SKM-1 treated with dmso at 0.1 percent for 144 hours (cell line): ENCODE measurements at regions not wholly inside any gene's neighbourhood (a gene's known extent, or its start where the extent isn't known, plus 50 kb on each side); places are given as distances from the start of the nearest gene placed in this dataset.
"Not testable (repeated sequence)": the region's sequence is repeated elsewhere in the genome, so short reads cannot be mapped to it uniquely, and the experiment has no call there.

Experiments used
- DNase-seq: peaks from one replicate; lab custom pipeline; 2025; ENCODE audit not compliant: unreplicated experiment; lab: John Stamatoyannopoulos, UW

DNA sequence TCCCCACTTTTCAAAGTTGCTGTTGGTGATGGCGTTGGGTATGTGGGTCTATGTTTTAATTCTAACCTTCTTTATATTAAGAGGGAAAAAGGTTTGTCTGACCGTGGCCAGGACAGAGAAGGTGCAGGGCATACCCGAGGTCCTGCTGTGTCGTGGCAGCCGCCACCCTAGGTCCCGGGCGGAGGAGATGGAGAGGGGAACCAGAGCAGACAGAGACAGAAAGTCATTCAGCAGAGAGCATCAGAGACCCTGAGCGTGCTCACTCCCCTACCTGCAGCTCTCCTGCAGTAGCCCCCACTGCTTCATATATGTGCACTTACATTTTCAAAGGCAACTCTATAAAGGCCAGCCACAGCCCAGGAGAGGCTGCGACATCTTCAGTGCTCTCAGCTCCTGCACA lies 327.2 kb upstream of the TNRC6C start:
- no peak for DNase-seq

DNA sequence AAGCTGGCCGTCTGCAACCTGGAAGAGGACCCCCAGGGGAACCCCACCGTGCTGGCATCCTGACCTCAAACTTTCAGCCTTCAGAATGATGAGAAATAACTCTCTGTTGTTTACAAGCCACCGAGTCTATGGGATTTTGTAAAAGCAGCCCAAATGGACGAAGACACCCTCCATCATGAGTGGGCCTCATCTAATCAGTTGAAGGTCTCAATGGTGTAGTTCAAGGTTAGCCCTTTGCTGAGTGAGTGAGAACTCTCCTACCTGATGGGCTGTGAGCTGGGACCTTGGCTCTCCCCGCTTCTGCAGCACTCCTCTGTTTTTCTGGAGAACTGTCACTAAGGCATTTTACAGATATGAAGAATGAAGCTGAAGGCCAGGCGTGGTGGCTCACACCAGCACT lies 325.9 kb upstream of the TNRC6C start:
- DNase-seq: no peak

- DNase-seq: no peak
Measured at GRCh38 chr17:77634710-77635109, 323.8 kb upstream of the TNRC6C start.

- no peak for DNase-seq
Measured at GRCh38 chr17:77635176-77635575, 323.3 kb upstream of the TNRC6C start.

GRCh38 chr17:77635785-77636184 lies 322.7 kb upstream of the TNRC6C start:
- DNase-seq: not testable (repeated sequence)

GRCh38 chr17:77636835-77637817 lies 321.4 kb upstream of the TNRC6C start:
- DNase-seq: no peak

GRCh38 chr17:77637818-77638575 lies 320.5 kb upstream of the TNRC6C start:
- DNase-seq: no peak

GRCh38 chr17:77640252-77640651 lies 318.3 kb upstream of the TNRC6C start:
- DNase-seq: no peak

DNA sequence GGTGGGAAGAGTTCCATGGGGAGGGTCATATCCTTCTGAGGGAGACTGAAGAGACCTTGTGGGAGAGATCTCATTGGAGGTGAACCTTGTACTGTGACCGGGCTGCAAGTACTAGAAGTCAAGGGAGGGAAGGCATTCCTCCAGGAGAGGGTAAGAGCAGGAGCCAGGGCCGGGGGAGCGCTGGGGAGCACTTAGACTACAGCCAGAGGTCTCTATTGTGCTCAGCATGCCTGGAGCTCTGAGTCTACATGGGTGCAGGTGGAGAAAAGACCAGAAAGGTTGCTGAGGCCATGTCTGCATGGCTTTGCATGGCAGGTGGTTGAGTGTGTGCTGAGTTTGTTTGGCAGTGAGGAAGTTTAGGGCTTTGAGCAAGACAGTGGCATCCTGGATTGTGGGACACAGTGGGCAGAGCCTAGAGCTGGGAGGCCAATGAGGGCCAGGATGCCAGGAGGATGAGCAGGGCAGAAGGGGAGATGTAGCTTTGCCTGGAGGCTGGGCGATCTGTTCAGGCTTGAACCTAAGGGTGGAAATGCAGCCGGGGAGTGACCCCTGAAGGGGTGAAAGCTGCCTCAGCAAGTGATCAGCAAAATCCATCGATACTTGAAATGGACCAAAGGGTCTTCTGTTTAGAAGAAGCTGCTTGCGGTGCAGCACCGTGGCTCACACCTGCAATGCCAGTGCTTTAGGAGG lies 317.4 kb upstream of the TNRC6C start:
- DNase-seq: no peak

- no peak for DNase-seq
Measured at GRCh38 chr17:77641718-77642117, 316.8 kb upstream of the TNRC6C start.

GRCh38 chr17:77644181-77645071 lies 314.1 kb upstream of the TNRC6C start:
- no peak for DNase-seq

DNA sequence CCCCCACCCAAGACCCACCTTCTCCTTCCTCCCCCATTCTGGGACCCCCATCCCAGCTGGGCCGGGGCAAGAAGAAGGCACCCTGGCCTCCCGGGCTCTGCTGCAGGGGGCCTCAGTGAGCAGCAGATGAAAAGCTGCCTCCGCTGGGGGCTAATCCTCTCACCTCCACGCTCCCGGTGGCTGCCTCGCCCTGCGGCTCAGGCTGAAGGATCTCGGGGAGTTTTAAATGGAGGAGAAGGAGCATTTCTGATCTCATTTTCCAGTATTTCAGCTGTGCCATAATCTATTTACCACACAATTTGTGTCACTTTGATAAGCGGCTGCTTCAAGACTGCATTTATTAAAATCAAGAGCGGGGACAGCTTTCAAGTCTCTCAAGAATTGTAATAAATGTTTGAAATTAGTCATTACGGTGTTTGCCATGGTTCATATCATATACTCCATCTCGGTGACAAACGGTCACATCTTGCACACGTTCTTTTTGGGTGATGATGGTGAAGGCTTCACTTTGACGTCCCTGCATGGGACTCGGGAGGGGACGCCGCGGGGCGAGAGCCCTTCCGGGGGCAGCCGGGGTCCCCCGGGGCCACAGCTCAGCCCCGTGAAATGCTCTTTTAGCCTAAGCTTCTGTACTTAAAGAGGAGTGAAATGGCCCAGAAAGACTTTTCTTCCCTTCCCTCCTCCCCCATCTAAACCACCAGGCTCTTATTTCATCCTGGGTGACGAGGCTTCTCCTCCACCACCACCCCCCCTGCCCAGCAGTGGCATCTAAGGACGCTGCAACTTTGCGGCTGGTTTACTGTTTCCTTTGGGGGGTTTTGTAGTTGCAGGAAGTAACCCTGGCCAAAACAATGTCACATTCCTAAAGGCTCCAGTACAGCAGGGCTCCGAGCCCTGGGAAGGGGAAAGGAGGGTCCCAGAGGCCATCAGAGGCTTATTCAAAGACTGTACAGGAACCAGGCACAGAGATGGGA lies 313.1 kb upstream of the TNRC6C start:
- no peak for DNase-seq

GRCh38 chr17:77646046-77646430 lies 312.5 kb upstream of the TNRC6C start:
- DNase-seq: no peak

GRCh38 chr17:77647531-77647930 lies 311.0 kb upstream of the TNRC6C start:
- DNase-seq: no peak

DNA sequence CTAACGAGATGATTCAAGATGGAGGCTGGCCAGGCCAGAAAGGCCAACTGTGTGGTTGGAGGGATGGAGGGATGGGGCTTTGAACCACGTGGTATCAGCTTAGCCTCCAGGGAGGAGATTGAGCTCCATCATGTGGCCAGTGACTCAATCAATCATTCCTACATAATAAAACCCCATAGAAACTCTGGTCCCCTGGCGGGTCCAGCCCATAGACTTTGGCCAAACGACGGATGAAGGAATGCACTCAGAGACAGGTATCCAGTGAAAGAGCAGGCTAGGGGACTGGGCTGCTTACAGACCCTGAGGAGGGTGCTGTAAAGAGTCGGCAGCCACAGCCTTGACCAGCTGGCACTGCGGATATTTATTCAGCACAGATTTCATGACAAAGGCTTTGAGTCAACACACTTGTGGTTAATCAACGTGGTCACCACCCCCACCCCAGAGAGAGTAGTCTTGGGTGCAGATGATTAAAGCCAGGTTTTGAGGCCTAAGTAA lies 308.7 kb upstream of the TNRC6C start:
- no peak for DNase-seq

DNA sequence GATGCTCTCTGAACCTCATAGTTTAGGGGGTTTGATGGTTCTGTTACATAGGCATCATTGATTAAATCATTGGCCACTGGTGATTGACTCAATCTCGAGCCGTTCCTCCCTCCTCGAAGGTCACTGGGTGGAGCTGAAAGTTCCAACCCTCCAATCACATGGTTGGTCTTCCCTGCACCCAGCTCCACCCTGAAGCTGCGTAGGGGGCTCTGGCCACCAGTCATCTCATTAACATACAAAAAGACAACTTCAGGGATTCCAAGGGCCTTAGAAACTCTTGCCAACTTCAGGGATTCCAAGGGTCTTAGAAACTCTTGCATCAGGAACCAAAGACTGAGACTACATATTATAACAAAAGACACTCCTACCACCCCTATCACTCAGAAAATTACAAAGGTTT lies 306.5 kb upstream of the TNRC6C start:
- no peak for DNase-seq

DNA sequence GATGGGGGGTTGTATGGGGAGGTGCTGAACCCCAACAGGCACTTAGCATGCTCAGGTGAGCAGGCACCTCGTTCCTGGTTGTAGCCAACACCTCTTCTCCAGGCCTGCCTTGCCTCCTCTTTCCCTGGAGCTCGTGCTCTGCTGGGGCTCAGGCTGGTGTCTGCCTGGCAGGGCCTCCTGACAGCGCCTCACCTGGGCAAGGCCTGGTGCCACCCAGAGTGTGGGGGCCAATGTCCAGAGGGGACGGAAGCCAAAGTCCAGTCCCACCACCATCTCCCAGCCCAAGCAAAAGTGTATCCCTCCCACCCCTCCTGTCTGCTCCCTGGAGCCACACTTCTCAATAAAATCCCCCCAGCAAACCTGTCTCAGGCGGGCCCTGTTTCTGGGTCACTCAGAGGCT lies 304.2 kb upstream of the TNRC6C start:
- no peak for DNase-seq

DNA sequence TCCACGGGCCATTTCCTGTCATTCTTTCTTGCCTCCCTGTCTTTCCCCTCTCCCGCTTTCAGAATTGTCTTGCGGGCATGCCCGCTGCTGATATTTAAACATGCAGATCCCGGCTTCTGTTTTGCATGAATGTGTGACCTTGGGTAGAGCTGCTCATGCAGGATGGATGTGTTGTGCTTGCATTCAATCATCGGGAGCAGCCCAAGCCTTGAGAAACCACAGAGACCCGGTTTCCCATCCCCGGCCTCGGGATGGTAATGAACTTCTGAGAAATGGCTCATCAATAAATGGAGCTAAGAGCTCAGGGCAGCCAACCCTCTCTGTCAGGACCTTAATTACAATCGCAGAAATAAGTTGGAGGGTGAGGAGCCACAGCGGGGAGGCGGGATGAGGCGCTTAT lies 303.7 kb upstream of the TNRC6C start:
- DNase-seq: no peak

GRCh38 chr17:77656054-77656453 lies 302.4 kb upstream of the TNRC6C start:
- no peak for DNase-seq
